ENCODE measurements at regions not wholly inside any gene's neighbourhood (a gene's known extent, or its start where the extent isn't known, plus 50 kb on each side); places are given as distances from the start of the nearest gene placed in this dataset.

- no peaks in the 10 kb centered on the region for H3K36me3 Mint-ChIP-seq (ENCODE audit: insufficient read depth in 1 of 3, low read depth in 3 of 3)
- H3T11ph ChIP-seq (ENCODE audit: low read length) = no peak overlapping the region
- H2BK20ac ChIP-seq (ENCODE audit: low read depth, low read length, poor library complexity, severe bottlenecking) = no peak overlapping the region
- no peak overlapping the region for H4K91ac ChIP-seq (ENCODE audit: insufficient read length, low read depth, low read length)
- no peaks in the 10 kb centered on the region for H3K9me3 ChIP-seq (ENCODE audit: control insufficient read depth, low read depth, low read length)
- no peak overlapping the region for H2BK12ac ChIP-seq (ENCODE audit: insufficient read length, low read depth, low read length)
- H2BK120ac ChIP-seq (ENCODE audit: low read depth, low read length, poor library complexity, severe bottlenecking) = no peak overlapping the region
- H3K27me3 ChIP-seq (ENCODE audit: insufficient read depth, low read length) = no peaks in the 10 kb centered on the region
- H3K27me3 Mint-ChIP-seq (ENCODE audit: low read depth) = no peaks in the 10 kb centered on the region
- H3K9me3 Mint-ChIP-seq = no peaks in the 10 kb centered on the region
- H2AFZ ChIP-seq (ENCODE audit: low read length) = no peak overlapping the region
- H3K79me1 ChIP-seq (ENCODE audit: insufficient read depth, low read depth, low read length, poor library complexity, severe bottlenecking) = no peaks in the 10 kb centered on the region
- H3K56ac ChIP-seq (ENCODE audit: insufficient read length, low read depth, low read length) = no peak overlapping the region
- no peak overlapping the region for H3K9ac ChIP-seq (ENCODE audit: extremely low read depth, insufficient read length, low read length)
- no peak overlapping the region for H3K4me3 Mint-ChIP-seq
- H4K5ac ChIP-seq (ENCODE audit: insufficient read length, low read depth, low read length) = no peak overlapping the region
- WGBS (ENCODE audit: extremely low coverage, insufficient read length, low lambda C conversion rate) = no CpG with 5 or more reads among the region's 10 CpGs
- H2BK5ac ChIP-seq (ENCODE audit: insufficient read length, low read length) = no peak overlapping the region
- no peaks in the 10 kb centered on the region for H3K23me2 ChIP-seq (ENCODE audit: insufficient read length, low read depth, low read length, poor library complexity, severe bottlenecking)
- H4K20me1 ChIP-seq (ENCODE audit: control insufficient read depth, insufficient read depth, insufficient read length) = no peaks in the 10 kb centered on the region
- no peaks in the 10 kb centered on the region for H3K79me2 ChIP-seq (ENCODE audit: insufficient read depth, low read length)
- no peak for DNase-seq
- H3K4me1 ChIP-seq (ENCODE audit: insufficient read depth, low read length) = no peaks in the 10 kb centered on the region
- H3K4me1 Mint-ChIP-seq = peaks cover 2 to 7% of the 10 kb centered on the region in 2 experiments; a peak in 3 of 4 replicates
- no peak overlapping the region for H2BK15ac ChIP-seq (ENCODE audit: low read depth, low read length)
- H3K4ac ChIP-seq (ENCODE audit: low read depth, low read length) = no peak overlapping the region
- no peak overlapping the region for H3K18ac ChIP-seq (ENCODE audit: insufficient read length, low read depth, low read length)
- no peak overlapping the region for H2AK5ac ChIP-seq (ENCODE audit: insufficient read length, low read length)
- no peak overlapping the region for H3K4me2 ChIP-seq (ENCODE audit: insufficient read depth, insufficient read length, low read length)
- H4K8ac ChIP-seq (replicated peaks; ENCODE audit: insufficient read length, low read depth, low read length) = no peak overlapping the region
- no peak overlapping the region for H3K14ac ChIP-seq (ENCODE audit: insufficient read depth, low read length)
- H3K27ac Mint-ChIP-seq = peak overlapping the region; percentile 26 to 91 (median 88); a peak in 4 of 7 replicates
- H3K23ac ChIP-seq (ENCODE audit: insufficient read length, low read depth, low read length) = no peak overlapping the region
- no peak overlapping the region for H3K27ac ChIP-seq (ENCODE audit: insufficient read length, low read depth, low read length)
- TF ChIP-seq CTCF (conservative IDR thresholded peaks at IDR 0.05) = no peak
These were observed 668.2 kb upstream of the NDST4 start for GRCh38 chr4:115781528-115782146.
